ENCODE measurements at regions not wholly inside any gene's neighbourhood (a gene's known extent, or its start where the extent isn't known, plus 50 kb on each side); places are given as distances from the start of the nearest gene placed in this dataset.

DNA sequence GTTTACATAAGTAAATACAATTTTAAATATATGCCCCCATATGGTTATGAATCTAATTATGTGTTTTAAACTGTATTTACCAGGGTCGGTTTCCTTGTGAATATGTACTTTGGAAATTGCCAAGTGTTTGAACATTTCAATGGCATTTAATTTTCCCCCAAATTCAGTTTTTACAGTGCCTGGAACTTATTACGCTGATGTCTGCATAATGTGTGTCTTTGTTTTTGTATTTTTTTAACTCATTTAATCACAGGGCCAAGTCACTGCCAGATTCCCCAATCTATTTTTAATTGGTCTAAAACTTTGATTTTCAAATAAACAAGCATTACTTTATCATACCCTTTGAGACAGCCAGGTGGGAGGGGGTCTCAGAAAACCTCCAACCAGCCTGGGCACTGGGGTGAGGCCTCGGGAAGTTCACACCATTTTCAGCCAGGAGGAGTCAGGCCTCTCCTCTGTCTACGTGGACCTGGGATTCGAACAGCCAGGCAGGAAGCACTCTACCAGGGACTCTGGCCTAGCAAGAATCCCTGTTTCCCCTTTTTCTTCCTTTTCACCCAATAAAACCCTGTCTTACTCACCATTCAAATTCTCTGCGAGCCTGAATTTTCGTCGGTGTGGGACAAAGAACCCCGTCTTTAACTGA lies 151.5 kb upstream of the COL1A2 start:
- TF ChIP-seq, protein P1, sequence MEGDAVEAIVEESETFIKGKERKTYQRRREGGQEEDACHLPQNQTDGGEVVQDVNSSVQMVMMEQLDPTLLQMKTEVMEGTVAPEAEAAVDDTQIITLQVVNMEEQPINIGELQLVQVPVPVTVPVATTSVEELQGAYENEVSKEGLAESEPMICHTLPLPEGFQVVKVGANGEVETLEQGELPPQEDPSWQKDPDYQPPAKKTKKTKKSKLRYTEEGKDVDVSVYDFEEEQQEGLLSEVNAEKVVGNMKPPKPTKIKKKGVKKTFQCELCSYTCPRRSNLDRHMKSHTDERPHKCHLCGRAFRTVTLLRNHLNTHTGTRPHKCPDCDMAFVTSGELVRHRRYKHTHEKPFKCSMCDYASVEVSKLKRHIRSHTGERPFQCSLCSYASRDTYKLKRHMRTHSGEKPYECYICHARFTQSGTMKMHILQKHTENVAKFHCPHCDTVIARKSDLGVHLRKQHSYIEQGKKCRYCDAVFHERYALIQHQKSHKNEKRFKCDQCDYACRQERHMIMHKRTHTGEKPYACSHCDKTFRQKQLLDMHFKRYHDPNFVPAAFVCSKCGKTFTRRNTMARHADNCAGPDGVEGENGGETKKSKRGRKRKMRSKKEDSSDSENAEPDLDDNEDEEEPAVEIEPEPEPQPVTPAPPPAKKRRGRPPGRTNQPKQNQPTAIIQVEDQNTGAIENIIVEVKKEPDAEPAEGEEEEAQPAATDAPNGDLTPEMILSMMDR (IDR thresholded peaks at IDR 0.05; ENCODE audit: insufficient read depth, low read length): no peak
- TF ChIP-seq, protein P2, sequence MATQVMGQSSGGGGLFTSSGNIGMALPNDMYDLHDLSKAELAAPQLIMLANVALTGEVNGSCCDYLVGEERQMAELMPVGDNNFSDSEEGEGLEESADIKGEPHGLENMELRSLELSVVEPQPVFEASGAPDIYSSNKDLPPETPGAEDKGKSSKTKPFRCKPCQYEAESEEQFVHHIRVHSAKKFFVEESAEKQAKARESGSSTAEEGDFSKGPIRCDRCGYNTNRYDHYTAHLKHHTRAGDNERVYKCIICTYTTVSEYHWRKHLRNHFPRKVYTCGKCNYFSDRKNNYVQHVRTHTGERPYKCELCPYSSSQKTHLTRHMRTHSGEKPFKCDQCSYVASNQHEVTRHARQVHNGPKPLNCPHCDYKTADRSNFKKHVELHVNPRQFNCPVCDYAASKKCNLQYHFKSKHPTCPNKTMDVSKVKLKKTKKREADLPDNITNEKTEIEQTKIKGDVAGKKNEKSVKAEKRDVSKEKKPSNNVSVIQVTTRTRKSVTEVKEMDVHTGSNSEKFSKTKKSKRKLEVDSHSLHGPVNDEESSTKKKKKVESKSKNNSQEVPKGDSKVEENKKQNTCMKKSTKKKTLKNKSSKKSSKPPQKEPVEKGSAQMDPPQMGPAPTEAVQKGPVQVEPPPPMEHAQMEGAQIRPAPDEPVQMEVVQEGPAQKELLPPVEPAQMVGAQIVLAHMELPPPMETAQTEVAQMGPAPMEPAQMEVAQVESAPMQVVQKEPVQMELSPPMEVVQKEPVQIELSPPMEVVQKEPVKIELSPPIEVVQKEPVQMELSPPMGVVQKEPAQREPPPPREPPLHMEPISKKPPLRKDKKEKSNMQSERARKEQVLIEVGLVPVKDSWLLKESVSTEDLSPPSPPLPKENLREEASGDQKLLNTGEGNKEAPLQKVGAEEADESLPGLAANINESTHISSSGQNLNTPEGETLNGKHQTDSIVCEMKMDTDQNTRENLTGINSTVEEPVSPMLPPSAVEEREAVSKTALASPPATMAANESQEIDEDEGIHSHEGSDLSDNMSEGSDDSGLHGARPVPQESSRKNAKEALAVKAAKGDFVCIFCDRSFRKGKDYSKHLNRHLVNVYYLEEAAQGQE (IDR thresholded peaks at IDR 0.05; ENCODE audit: insufficient replicate concordance, low read depth): no peak
- no peak for TF ChIP-seq GABPA (IDR thresholded peaks at IDR 0.05; ENCODE audit: low read depth)
